HG02981 (cell line): ENCODE measurements at regions not wholly inside any gene's neighbourhood (a gene's known extent, or its start where the extent isn't known, plus 50 kb on each side); places are given as distances from the start of the nearest gene placed in this dataset.
A peak's percentile ranks its signal among the peaks of the same experiment; 100 is the strongest.

Experiments used
- ATAC-seq: cut with Tn5 transposase; IDR thresholded peaks from one replicate; pipeline ENCODE4 v1.9.1; 2021; ENCODE audit warnings: mild to moderate bottlenecking, moderate library complexity; ENCODE audit not compliant: unreplicated experiment

GRCh38 chr4:10947898-10948297 lies 263.3 kb upstream of the CLNK start:
- ATAC-seq: no peak

DNA sequence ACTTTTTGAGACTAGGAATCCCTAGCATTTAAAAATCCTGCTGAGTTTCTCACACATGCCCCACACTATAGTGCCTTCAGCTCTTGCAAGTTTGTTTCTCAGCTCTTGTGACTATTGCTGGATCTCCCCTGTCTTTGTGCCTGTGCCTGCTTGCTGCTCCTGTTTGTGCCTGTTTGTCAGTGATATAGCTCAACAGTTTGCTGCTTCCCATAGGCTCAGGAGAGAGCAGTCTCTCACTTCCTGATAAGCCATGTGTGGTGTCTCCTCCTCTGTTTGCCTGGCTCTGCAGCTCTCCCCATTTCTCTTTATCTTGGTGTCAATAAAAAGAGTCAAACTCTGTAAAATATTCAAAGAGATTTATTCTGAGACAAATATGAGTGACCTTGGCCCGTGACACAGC lies 259.8 kb upstream of the CLNK start:
- ATAC-seq: no peak

DNA sequence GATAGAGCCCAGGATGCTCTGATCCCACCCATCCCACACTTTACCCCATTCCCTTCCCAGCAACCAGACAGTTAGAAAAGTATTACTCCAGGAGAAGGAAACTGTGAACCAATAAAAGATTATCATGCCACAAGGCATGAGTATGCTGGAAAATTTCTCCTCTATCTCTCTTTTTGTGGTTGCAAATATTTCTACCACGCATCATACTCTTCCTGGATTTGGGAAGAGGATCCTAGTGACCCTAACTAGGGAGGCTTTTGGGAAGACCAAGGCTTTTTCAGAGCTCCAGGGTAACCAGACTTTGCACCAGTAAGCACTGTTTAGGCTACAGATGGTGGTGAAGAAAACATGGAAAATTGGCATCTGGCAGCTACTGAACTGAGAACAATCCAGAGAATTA lies 257.6 kb upstream of the CLNK start:
- no peak for ATAC-seq

GRCh38 chr4:10929818-10930217 lies 245.2 kb upstream of the CLNK start:
- no peak for ATAC-seq

DNA sequence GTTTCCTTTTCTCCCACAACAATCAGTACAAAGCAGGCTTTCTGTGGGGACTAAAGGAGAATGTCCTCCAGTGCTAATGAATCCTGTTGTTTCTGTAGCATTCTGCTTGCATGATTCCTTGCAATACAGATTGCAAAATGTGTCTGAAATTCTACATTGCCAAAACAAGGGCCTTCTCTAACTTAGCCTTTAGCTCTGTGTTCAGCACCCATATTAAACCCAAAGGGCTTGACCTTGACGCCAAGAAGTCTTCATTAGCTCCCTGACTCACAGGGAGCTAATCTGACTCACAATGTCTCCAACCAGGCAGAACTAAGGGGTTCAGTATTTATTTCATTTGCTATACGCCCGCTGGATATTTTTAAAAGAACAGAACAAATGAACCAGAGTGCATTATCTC lies 241.4 kb upstream of the CLNK start:
- ATAC-seq: no peak

GRCh38 chr4:10924274-10924673 lies 239.7 kb upstream of the CLNK start:
- no peak for ATAC-seq

DNA sequence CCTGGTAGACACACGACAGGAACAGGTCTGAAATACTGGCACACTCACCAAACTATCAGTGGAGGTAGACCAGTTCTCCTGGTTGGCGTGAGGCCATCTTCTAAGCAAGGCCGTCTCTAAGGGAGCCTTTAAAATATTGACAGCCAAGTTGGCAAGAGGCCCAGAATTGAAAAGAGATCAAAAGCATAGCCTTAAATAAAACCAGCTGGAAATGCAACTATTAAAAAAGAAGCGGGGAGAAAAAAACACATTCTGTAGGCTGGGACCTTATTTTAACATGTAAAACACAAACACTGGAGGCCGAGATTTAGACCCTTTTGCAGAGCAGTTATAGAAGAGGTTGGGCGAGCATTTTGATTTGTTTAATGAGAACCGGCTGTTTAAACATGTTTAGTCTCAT lies 233.0 kb upstream of the CLNK start:
- no peak for ATAC-seq

- ATAC-seq: no peak
These were observed 213.5 kb upstream of the CLNK start for GRCh38 chr4:10898072-10898471.

DNA sequence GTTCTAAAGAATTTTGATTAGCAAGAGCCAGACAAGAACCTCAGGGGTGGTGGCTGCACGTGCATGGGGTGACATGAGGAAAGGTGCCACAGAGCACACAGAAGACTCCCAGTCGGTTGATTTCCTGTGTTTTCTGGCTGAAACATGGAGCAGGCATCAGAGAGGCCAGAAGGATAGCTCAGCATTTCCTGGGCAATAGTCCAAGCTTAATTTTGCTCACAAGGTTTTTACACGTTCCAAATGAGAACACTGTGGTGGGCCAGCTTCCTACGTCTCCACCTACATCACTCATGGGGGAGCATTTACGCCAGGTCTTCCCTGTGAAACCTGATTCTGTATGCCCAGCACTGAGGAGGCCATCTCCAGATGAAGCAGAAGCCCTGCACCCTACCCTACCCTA lies 212.5 kb upstream of the CLNK start:
- ATAC-seq: no peak

GRCh38 chr4:10893395-10893794 lies 208.8 kb upstream of the CLNK start:
- ATAC-seq: peak; percentile 83

DNA sequence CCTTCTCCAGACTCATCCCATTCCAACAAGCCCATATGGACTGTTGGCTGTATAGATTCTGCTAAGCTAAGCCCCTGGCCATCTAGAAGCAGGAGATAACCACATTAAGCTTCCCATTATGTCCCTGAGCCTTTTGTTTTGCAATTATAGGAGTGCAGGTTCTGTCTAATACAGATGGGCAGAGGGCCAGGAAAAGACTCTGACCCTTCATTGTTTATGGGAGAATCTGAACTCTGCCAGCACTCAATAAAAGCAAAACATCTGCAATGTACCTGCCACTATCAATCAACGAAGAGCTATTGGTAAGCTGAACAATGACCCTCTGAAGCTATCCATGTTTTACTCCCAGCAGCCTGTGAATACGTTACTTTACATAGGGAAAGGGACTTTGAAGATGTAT lies 207.3 kb upstream of the CLNK start:
- no peak for ATAC-seq

DNA sequence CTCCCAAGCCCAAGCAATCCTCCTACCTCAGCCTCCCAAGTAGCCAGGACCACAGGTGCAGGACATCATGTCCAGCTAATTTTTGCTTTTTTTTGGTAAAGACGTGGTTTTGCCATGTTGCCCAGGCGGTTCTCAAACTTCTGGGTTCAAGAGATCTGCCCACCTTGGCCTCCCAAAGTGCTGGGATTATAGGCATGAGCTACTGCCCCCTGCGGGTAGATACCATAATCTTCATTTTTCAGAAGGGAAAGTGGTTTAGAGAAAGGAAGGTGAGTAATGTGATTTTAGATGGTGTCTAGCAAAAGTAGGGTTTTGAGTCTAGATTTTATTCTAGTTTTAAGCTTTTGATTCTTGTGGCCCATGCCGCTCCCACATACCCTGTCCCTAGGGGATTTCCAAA lies 205.3 kb upstream of the CLNK start:
- no peak for ATAC-seq

GRCh38 chr4:10879411-10880110 lies 195.0 kb upstream of the CLNK start:
- no peak for ATAC-seq

DNA sequence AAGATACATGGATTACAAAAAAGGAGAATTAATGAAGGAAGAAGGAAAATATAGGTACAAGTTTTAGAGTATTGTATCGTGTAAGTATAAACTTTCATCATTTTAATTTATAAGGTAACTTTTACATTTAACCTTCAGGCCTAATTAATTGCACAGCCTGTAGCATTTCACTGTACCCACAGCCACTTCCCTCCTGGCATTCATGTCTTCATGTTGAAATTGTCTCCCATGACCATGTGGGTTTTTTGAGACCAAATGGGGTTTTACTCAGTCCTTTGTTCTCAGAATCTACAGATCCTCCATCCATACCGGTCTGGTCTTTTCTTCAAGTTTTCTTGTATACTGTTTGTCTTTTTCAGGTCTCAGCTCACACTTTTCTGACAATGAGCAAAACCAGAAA lies 194.3 kb upstream of the CLNK start:
- no peak for ATAC-seq

- no peak for ATAC-seq
These were observed 192.5 kb upstream of the CLNK start for GRCh38 chr4:10877076-10877475.

GRCh38 chr4:10875144-10875799 lies 190.7 kb upstream of the CLNK start:
- no peak for ATAC-seq

GRCh38 chr4:10873809-10874208 lies 189.2 kb upstream of the CLNK start:
- no peak for ATAC-seq

DNA sequence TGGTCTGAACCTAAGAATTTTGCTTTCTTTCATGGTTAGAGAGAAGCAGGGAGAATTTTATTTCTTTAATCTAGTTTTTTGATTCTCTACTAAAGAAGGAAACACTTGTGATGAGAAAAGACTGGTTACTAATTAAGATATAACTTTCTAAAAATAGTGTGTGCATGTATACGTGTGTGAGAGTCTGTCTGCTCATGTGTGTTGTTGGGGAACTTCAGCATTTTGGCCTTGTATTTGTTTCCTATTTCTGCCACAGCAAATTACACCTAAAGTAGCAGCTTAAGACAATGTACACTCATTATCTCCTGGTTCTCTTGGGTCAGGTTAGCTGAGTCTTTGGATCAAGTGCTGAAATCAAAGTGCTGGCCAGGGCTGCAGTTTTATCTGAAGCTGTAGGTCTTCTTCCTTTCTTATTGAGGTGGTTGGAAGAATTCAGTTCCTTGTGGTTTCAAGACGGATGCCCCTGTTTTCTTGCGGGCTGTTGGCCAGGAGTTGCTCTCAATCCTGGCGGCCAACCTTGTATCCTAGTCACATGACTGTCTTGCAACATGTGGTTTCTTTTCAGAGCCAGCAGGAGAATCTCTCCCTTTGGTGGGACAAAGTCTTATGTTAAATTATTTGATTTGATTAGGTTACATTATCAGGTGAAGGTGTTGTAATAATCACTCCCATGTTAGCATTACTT lies 188.4 kb upstream of the CLNK start:
- ATAC-seq: peak; percentile 65

DNA sequence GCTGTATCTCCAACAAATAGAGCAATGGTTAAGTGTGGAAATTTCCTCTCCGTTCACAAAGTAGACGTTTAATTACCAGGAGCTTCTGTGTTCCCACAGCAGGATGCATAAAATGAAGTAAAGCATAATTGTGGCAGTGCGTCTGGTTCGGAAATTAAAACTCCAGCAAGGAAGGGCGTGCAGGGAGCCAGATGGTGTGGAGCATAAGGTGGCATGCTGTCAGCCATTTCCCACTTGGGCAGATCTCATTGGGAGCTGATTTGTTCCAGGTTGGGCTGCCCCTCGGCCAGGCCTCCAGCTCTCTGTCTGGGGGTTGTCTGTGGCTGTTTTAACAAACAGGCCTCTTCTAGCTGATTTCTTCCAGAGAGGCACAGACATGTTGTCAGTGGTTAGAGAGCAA lies 182.1 kb upstream of the CLNK start:
- no peak for ATAC-seq

- no peak for ATAC-seq
These were observed 176.5 kb upstream of the CLNK start for GRCh38 chr4:10861036-10861435.

GRCh38 chr4:10856271-10856782 lies 171.8 kb upstream of the CLNK start:
- no peak for ATAC-seq

- no peak for ATAC-seq
These were observed 168.6 kb upstream of the CLNK start for GRCh38 chr4:10853196-10853595.
